K562 (cell line): ENCODE measurements at regions not wholly inside any gene's neighbourhood (a gene's known extent, or its start where the extent isn't known, plus 50 kb on each side); places are given as distances from the start of the nearest gene placed in this dataset.

ENCODE experiments used
- CBX2 ChIP-seq: fragments of 200-600 bp; sonication (generic); IDR thresholded peaks from one replicate; pipeline ENCODE4 v1.6.1; 2012; ENCODE audit warnings: mild to moderate bottlenecking, low read length, inconsistent platforms; ENCODE audit not compliant: insufficient read depth, poor library complexity, severe bottlenecking
- KAT7 ChIP-seq: sonication (generic); formaldehyde crosslinking; IDR thresholded peaks from 2 replicates; pipeline ENCODE4 v1.8.0; 2022; ENCODE audit warnings: missing genetic modification reagents, mild to moderate bottlenecking, borderline replicate concordance
- MLLT1 ChIP-seq, 2 experiments: fragments of 450-650 bp; IDR thresholded peaks; 2 replicates each; pipeline ENCODE4 v1.6.1; 2016
- SLC30A9 ChIP-seq: fragments of 250-450 bp; sonication (Bioruptor Pico); IDR thresholded peaks from 2 replicates; pipeline ENCODE4 v1.8.0; 2022; ENCODE audit warnings: mild to moderate bottlenecking, moderate library complexity
- SRF ChIP-seq, 2 experiments: fragments of 250-450, 450-650 bp in 1 of 2; sonication (Bioruptor Pico) in 1 of 2; sonication (generic) in 1 of 2; formaldehyde crosslinking; IDR thresholded peaks; 2 replicates each; pipeline versions ENCODE4 v1.5.0 to v1.5.1; 2020 to 2022; ENCODE audit warnings: mild to moderate bottlenecking in 1 of 2, missing genetic modification reagents in 1 of 2
- TCF15 ChIP-seq: fragments of 250-450 bp; sonication (Bioruptor Pico); IDR thresholded peaks from 2 replicates; pipeline ENCODE4 v1.8.0; 2022; ENCODE audit warnings: moderate library complexity, mild to moderate bottlenecking, inconsistent platforms
- THRA ChIP-seq: fragments of 450-650 bp; IDR thresholded peaks from 2 replicates; pipeline ENCODE4 v1.6.1; 2017; ENCODE audit warnings: mild to moderate bottlenecking, moderate library complexity
- ZKSCAN1 ChIP-seq: fragments of 150-350 bp; IDR thresholded peaks from 2 replicates; pipeline ENCODE4 v1.6.1; 2016; ENCODE audit warnings: low read depth, low read length
- ZNF407 ChIP-seq: fragments of 450-650 bp; IDR thresholded peaks from 2 replicates; pipeline ENCODE4 v1.6.1; 2016; ENCODE audit warnings: low read depth
- ZNF41 ChIP-seq: fragments of 250-450 bp; sonication (Bioruptor Pico); conservative IDR thresholded peaks from 2 replicates; pipeline ENCODE4 v1.4.0; 2020; ENCODE audit warnings: mild to moderate bottlenecking
- ZNF79 ChIP-seq: fragments of 250-450 bp; sonication (Bioruptor Pico); IDR thresholded peaks from 2 replicates; pipeline ENCODE4 v1.4.0; 2020; ENCODE audit warnings: low read depth, mild to moderate bottlenecking, moderate library complexity
- TF ChIP-seq, protein P1 (sequence below): fragments of 250-450 bp; sonication (Bioruptor Pico); IDR thresholded peaks from 2 replicates; pipeline ENCODE4 v1.6.1; 2021; ENCODE audit warnings: mild to moderate bottlenecking

DNA sequence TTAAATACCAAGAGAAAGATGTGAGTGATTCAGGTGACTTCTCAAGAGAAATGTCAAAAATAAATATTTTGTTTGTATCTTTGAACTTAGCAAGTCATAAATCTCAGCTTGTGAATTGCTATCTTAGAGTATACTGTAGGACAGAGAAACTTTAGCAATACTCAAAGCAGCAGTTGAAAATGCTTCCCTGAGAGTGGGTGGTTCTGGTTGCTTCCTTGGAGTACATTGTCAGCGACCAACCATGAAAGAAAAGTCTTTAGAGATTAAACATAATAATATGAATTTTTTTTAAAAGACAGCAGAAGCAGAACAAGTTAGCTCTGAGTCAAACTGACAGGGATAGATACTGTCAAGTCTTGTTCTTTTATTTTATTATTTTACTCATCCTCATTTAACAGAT, 86.8 kb upstream of the OSBPL8 start (continued):
- TF ChIP-seq THRA (no peak), ZNF41 (no peak), KAT7 (CRISPR knock-in tag) (no peak), ZNF407 (no peak), ZNF79 (CRISPR knock-in tag) (no peak), ZKSCAN1 (no peak), SRF (CRISPR knock-in tag; IDR thresholded peaks at IDR 0.05) (no peak), TCF15 (CRISPR knock-in tag) (no peak), CBX2 (no peak), SLC30A9 (no peak), MLLT1 (IDR thresholded peaks at IDR 0.05) (no peak)
- TF ChIP-seq, protein P1, sequence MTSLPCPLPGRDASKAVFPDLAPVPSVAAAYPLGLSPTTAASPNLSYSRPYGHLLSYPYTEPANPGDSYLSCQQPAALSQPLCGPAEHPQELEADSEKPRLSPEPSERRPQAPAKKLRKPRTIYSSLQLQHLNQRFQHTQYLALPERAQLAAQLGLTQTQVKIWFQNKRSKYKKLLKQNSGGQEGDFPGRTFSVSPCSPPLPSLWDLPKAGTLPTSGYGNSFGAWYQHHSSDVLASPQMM (CRISPR knock-in tag), result no peak
